GM20000 (cell line): ENCODE measurements at regions not wholly inside any gene's neighbourhood (a gene's known extent, or its start where the extent isn't known, plus 50 kb on each side); places are given as distances from the start of the nearest gene placed in this dataset.
"Not testable (repeated sequence)": the region's sequence is repeated elsewhere in the genome, so short reads cannot be mapped to it uniquely, and the experiment has no call there.

Experiments used
- DNase-seq: peaks from one replicate; pipeline ENCODE4 v3.0.0; 2012; ENCODE audit warnings: low spot score
- TF ChIP-seq, protein P1 (sequence below): IDR thresholded peaks from 2 replicates; pipeline ENCODE4 v1.5.1; 2012; ENCODE audit warnings: mild to moderate bottlenecking, control low read depth; ENCODE audit errors: extremely low read depth, missing control alignments

DNA sequence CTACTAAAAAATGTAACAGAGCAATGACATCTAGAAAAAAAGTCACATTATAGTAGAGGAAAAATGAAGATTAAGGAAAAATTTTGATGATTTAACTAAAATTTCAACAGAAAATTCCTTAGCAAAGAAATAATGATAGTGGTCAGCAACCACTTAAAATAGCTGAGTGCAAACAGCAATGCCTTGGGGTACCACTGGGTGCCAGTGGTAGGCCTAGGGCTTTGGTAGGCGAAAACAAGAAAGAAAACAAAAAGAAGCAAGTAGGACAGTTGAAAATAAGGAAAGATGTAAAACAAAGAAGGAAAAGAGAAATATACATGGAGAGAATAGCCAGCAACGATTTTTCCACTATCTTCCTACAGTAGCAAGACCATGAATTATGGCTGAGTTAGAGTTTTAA is 313.5 kb upstream of the IRS4 start:
- TF ChIP-seq, protein P1, sequence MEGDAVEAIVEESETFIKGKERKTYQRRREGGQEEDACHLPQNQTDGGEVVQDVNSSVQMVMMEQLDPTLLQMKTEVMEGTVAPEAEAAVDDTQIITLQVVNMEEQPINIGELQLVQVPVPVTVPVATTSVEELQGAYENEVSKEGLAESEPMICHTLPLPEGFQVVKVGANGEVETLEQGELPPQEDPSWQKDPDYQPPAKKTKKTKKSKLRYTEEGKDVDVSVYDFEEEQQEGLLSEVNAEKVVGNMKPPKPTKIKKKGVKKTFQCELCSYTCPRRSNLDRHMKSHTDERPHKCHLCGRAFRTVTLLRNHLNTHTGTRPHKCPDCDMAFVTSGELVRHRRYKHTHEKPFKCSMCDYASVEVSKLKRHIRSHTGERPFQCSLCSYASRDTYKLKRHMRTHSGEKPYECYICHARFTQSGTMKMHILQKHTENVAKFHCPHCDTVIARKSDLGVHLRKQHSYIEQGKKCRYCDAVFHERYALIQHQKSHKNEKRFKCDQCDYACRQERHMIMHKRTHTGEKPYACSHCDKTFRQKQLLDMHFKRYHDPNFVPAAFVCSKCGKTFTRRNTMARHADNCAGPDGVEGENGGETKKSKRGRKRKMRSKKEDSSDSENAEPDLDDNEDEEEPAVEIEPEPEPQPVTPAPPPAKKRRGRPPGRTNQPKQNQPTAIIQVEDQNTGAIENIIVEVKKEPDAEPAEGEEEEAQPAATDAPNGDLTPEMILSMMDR: no peak
- DNase-seq: no peak

DNA sequence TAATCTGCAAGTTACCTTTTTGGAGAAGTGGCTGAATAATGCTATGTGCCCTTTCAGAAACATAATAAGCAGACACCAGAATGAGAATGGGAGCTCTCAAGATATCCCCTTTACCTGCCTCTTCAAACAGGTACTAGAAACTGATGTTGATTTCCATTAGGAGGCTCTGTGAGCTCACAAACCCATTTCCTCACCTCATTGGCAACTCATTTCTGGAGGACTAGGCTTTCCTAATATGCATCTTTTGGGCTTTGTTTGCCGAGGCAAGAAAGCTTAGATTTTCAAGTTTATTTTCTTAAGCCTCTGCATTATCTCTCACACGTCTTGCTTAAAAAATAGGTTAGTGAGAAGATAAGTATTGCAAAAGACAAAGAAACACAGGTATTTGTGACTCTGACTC is 313.1 kb upstream of the IRS4 start:
- TF ChIP-seq, protein P1: no peak
- no peak for DNase-seq

DNA sequence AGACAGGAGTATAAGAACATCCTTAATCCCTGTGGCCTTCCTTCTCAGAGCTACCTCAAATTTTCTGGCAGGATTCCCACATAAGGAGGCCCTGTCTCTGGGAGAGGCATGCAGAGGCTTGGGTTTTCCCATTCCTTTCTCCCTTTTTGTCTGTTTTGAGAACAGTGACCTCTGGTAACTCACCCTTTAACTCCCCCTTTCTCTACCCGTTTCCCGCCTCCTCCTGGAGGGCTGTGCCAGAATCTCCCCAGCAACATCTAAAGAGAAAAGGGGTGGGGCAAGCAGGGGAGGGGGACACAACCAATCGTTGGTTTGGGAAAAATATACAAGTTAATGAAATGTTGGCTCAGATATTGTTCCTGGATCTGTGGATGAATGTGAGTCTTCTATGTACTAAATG is 303.7 kb upstream of the IRS4 start:
- TF ChIP-seq, protein P1: no peak

DNA sequence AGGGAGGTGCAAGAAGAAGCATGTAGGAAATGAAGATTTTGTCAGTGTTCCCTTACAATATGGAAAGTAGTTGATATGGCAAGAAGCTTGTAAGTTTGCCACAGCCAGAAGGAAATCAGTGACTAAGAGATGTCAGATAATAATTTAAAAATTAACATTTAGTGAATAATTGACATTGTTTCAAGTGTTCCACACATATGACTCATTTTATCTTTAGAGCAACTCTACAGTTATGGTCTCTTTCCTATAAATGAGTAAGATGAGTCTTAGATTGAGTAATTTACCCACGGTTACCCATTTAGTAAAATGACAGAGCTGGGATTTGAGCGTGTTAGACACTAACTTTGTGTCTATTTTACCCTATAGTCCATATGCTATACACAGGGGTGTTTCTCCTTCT is 300.3 kb upstream of the IRS4 start:
- TF ChIP-seq, protein P1: no peak
- no peak for DNase-seq

More for the DNA sequence above, 303.7 kb upstream of the IRS4 start:
- DNase-seq: no peak

DNA sequence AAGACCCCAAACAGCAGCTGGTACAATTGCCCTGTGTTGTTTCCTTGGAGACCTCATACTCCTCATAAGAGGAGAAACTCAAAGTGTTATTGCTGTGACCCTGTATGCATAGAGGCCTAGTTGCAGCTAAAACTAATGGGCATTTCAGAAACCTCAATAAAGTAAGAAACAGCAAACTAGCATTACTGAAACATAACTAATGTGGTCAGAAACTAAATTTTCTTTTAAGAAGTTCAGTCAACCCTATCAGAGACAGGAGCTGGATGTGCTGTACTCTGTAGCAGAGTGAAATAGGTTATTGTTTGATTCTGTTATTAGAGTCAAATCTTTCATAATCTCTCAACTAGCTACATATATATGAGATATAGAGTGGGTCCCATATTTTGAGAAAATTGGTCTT is 257.5 kb upstream of the IRS4 start:
- DNase-seq: no peak

DNA sequence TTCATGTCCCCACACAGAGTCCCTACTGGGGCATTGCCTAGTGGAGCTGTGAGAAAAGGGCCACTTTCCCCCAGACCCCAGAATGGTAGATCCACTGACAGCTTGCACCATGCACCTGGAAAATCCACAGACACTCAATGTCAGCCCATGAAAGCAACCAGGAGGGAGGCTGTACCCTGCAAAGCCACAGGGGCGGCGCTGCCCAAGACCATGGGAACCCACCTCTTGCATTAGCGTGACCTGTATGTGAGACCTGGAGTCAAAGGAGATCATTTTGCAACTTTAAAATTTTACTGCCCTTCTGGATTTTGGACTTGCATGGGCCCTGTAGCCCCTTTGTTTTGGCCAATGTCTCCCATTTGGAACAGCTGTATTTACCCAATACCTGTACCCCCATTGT is 236.5 kb upstream of the IRS4 start:
- not testable (repeated sequence) for DNase-seq

More for the DNA sequence above, 257.5 kb upstream of the IRS4 start:
- TF ChIP-seq, protein P1: no peak

DNA sequence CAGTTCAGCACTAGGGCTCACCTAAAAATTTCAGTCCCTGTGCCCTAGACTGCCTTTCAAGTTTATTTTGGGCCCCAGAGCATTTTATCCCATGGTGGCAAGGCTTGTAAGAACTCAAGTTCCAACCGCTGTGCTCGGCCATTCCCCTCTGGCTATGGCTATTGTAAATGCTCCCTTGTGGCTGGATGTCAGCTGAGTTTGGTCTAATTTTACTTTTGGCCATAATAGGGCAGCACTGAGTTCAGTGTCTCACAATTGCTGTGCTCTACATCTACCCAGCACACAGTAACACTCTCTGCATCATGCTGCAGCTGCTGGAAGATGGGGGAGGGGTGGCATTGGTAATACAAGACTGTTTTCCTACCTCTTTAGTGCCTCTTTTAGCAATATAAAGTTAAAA is 210.8 kb upstream of the IRS4 start:
- no peak for DNase-seq
- TF ChIP-seq, protein P1: no peak

DNA sequence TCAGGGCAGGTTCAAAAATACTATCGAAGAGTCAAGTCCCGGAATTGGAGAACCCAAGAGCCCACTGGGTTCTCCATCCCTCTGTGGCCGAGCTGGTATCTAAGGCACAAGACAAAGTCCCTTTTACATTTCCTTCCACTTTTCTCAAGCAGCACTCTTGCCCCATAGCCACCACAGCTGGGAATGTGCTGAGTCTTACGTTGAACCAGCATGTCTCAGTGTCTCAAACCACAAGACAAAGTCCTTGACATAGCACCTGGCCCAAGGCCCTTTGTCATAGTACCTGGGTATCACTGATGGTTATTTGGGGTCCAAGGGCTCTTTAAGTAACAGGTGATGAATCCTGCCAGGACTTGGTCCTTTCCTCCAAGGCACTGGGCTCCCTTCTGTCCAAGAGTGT is 210.2 kb upstream of the IRS4 start:
- DNase-seq: no peak
- TF ChIP-seq, protein P1: no peak
